Tibial nerve (tissue), 4 donors: ENCODE measurements at regions not wholly inside any gene's neighbourhood (a gene's known extent, or its start where the extent isn't known, plus 50 kb on each side); places are given as distances from the start of the nearest gene placed in this dataset.
"Not testable (repeated sequence)": the region's sequence is repeated elsewhere in the genome, so short reads cannot be mapped to it uniquely, and the experiment has no call there.

Experiments used
- EP300 ChIP-seq, 2 donors: sonication (generic); formaldehyde crosslinking; IDR thresholded peaks; one replicate each; pipeline ENCODE4 v1.6.1; 2017; ENCODE audit warnings: antibody characterized with exemption in 2 of 2, mild to moderate bottlenecking in 1 of 2
- POLR2A ChIP-seq, 2 donors: fragments of 450-650 bp; IDR thresholded peaks; one replicate each; pipeline ENCODE4 v1.6.1; 2017; ENCODE audit warnings: antibody characterized with exemption in 2 of 2, mild to moderate bottlenecking in 2 of 2, moderate library complexity in 2 of 2
- TF ChIP-seq, protein P1 (sequence below), 5 experiments: fragments of 200-600 bp in 3 of 5; fragments of 450-650 bp in 2 of 5; sonication (generic) in 3 of 5; IDR thresholded peaks; one replicate each; pipeline ENCODE4 v1.5.1; 2016 to 2019; ENCODE audit warnings: antibody characterized with exemption in 5 of 5, mild to moderate bottlenecking in 3 of 5, moderate library complexity in 2 of 5

DNA sequence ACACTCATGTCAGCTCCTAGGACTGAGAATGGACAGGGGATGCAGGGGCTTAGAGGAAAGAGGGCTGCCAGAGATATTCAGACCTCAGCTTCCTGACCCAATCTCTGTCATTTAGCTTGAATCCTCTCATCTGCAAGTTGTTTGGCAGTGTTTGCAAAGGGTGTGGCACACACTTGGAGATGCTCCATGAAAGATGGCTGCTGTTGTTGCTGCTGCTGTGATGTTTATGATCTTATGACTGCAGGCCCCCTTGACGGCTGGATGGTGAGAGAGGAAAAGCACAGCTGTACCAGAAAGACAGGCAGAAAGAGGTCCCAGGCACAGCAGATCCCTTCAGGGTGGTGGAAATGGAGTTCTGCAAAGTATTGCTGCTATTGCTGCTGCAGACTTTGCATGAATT lies 80.7 kb downstream of the TRIM43 start:
- TF ChIP-seq, protein P1, sequence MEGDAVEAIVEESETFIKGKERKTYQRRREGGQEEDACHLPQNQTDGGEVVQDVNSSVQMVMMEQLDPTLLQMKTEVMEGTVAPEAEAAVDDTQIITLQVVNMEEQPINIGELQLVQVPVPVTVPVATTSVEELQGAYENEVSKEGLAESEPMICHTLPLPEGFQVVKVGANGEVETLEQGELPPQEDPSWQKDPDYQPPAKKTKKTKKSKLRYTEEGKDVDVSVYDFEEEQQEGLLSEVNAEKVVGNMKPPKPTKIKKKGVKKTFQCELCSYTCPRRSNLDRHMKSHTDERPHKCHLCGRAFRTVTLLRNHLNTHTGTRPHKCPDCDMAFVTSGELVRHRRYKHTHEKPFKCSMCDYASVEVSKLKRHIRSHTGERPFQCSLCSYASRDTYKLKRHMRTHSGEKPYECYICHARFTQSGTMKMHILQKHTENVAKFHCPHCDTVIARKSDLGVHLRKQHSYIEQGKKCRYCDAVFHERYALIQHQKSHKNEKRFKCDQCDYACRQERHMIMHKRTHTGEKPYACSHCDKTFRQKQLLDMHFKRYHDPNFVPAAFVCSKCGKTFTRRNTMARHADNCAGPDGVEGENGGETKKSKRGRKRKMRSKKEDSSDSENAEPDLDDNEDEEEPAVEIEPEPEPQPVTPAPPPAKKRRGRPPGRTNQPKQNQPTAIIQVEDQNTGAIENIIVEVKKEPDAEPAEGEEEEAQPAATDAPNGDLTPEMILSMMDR (IDR thresholded peaks at IDR 0.05), result not testable (repeated sequence)
- not testable (repeated sequence) for TF ChIP-seq EP300, POLR2A (IDR thresholded peaks at IDR 0.05)
